Erythroblast (primary cell): ENCODE measurements at regions not wholly inside any gene's neighbourhood (a gene's known extent, or its start where the extent isn't known, plus 50 kb on each side); places are given as distances from the start of the nearest gene placed in this dataset.

ENCODE experiments used
- GATA1 ChIP-seq: IDR thresholded peaks from 2 replicates; pipeline ENCODE4 v1.6.1; 2011; ENCODE audit warnings: low read depth, mild to moderate bottlenecking, control low read depth, low read length, moderate library complexity
- POLR2A ChIP-seq: IDR thresholded peaks from 2 replicates; pipeline ENCODE4 v1.6.1; 2011; ENCODE audit warnings: mild to moderate bottlenecking, low read length

- TF ChIP-seq POLR2A (no peak), GATA1 (no peak)
These were observed 233.6 kb upstream of the SORCS1 start for GRCh38 chr10:107398115-107398514.
